ENCODE measurements at regions not wholly inside any gene's neighbourhood (a gene's known extent, or its start where the extent isn't known, plus 50 kb on each side); places are given as distances from the start of the nearest gene placed in this dataset.

DNA sequence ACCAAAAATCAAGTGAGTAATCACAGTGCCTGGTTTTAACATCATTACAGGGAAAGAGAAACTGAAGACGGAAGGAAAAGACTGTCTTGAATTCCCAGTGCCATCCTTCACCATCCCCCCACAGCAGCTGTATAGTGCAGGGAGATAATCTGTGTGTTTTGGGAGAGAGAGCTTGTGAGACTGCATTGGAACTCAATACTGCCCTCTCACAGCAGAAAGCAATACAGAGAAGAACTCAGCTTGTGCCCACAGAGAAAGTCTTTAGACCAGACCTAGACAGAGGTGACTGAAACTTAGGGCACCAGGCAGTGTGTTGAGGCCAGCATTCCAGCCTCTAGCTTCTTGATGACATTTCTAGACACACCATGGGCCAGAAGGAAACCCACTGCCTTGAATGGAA, 754.7 kb upstream of the CDH6 start:
- no peak for TF ChIP-seq EZH2 (IDR thresholded peaks at IDR 0.05; ENCODE audit: borderline replicate concordance, low read depth, low read length, severe bottlenecking)
- TF ChIP-seq, protein P1, sequence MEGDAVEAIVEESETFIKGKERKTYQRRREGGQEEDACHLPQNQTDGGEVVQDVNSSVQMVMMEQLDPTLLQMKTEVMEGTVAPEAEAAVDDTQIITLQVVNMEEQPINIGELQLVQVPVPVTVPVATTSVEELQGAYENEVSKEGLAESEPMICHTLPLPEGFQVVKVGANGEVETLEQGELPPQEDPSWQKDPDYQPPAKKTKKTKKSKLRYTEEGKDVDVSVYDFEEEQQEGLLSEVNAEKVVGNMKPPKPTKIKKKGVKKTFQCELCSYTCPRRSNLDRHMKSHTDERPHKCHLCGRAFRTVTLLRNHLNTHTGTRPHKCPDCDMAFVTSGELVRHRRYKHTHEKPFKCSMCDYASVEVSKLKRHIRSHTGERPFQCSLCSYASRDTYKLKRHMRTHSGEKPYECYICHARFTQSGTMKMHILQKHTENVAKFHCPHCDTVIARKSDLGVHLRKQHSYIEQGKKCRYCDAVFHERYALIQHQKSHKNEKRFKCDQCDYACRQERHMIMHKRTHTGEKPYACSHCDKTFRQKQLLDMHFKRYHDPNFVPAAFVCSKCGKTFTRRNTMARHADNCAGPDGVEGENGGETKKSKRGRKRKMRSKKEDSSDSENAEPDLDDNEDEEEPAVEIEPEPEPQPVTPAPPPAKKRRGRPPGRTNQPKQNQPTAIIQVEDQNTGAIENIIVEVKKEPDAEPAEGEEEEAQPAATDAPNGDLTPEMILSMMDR (IDR thresholded peaks at IDR 0.05; ENCODE audit: borderline replicate concordance, extremely low read depth, low read length, poor library complexity, severe bottlenecking), result no peak

All from DND-41 (cell line).